ENCODE measurements at regions not wholly inside any gene's neighbourhood (a gene's known extent, or its start where the extent isn't known, plus 50 kb on each side); places are given as distances from the start of the nearest gene placed in this dataset.

GRCh38 chr6:95501032-95501904, 76.1 kb upstream of the MANEA start:
- DNase-seq (ENCODE audit: low spot score), result no peak

- DNase-seq (ENCODE audit: low spot score), result no peak
Observed at GRCh38 chr6:95503568-95503967, 73.8 kb upstream of the MANEA start.

GRCh38 chr6:95511404-95511803, 65.9 kb upstream of the MANEA start:
- no peak for DNase-seq (ENCODE audit: low spot score)

GRCh38 chr6:95515975-95516374, 61.4 kb upstream of the MANEA start:
- no peak for DNase-seq (ENCODE audit: low spot score)

- no peak for DNase-seq (ENCODE audit: low spot score)
Observed at GRCh38 chr6:95517004-95517403, 60.3 kb upstream of the MANEA start.

- DNase-seq (ENCODE audit: low spot score), result no peak
Observed at GRCh38 chr6:95517568-95517967, 59.8 kb upstream of the MANEA start.

GRCh38 chr6:95518630-95519227, 58.6 kb upstream of the MANEA start:
- peak; percentile 45 for DNase-seq (ENCODE audit: low spot score)

- DNase-seq (ENCODE audit: low spot score), result peak; percentile 95
Observed at GRCh38 chr6:95519228-95520037, 57.9 kb upstream of the MANEA start.

GRCh38 chr6:95521181-95521580, 56.2 kb upstream of the MANEA start:
- DNase-seq (ENCODE audit: low spot score), result no peak
